Right lobe of liver (tissue), 6 donors: ENCODE measurements at regions not wholly inside any gene's neighbourhood (a gene's known extent, or its start where the extent isn't known, plus 50 kb on each side); places are given as distances from the start of the nearest gene placed in this dataset.
"Not testable (repeated sequence)": the region's sequence is repeated elsewhere in the genome, so short reads cannot be mapped to it uniquely, and the experiment has no call there.

Source experiments
- ATAC-seq, 4 donors: fragments of 200-7000 bp; cut with Tn5 transposase; one replicate each; pipeline ENCODE4 v1.9.1; 2020; ENCODE audit warnings: mild to moderate bottlenecking in 4 of 4, moderate library complexity in 4 of 4
- DNase-seq, 3 donors: peaks; one replicate each; pipeline ENCODE4 v3.0.0-alpha.2; 2020
- H3K27ac ChIP-seq, 3 donors: fragments of 200-600 bp; one replicate each; pipeline ENCODE4 v1.8.0; 2022
- H3K27me3 ChIP-seq, 2 donors: fragments of 200-600 bp; one replicate each; pipeline ENCODE4 v1.8.0; 2022
- H3K36me3 ChIP-seq, 4 donors: fragments of 200-600 bp; sonication (generic) in 1 of 4; one replicate each; pipeline versions ENCODE4 v1.5.1 to v1.8.0; 2017 to 2022; ENCODE audit warnings: control low read depth in 1 of 4
- H3K4me1 ChIP-seq, 4 donors: fragments of 200-600 bp; sonication (generic) in 1 of 4; one replicate each; pipeline versions ENCODE4 v1.5.1 to v1.8.0; 2017 to 2022; ENCODE audit warnings: control low read depth in 1 of 4
- H3K4me3 ChIP-seq, 3 donors: fragments of 200-600 bp; one replicate each; pipeline ENCODE4 v1.8.0; 2022
- H3K9me3 ChIP-seq, 4 donors: fragments of 200-600 bp; sonication (generic) in 1 of 4; one replicate each; pipeline versions ENCODE4 v1.5.1 to v1.8.0; 2017 to 2022; ENCODE audit warnings: control low read depth in 1 of 4
- POLR2A ChIP-seq: fragments of 450-650 bp; IDR thresholded peaks from one replicate; pipeline ENCODE4 v1.6.1; 2017; ENCODE audit warnings: antibody characterized with exemption, mild to moderate bottlenecking
- WGBS: methylation state at CpG from one replicate; pipeline ENCODE4 v1.1.6; 2018; ENCODE audit warnings: low coverage, low lambda C conversion rate; ENCODE audit not compliant: insufficient coverage; ENCODE audit errors: missing lambda C conversion rate; 5-methylcytosine and 5-hydroxymethylcytosine counted together
- intact Hi-C, 2 donors: fragments of 100-400 bp; cut with DNase I; formaldehyde crosslinking; loops; one replicate each; pipeline versions ENCODE4 v1.11.2 to v1.14.1; 2022
- TF ChIP-seq, protein P1 (sequence below), 4 donors: fragments of 200-600 bp in 3 of 4; fragments of 450-650 bp in 1 of 4; IDR thresholded peaks; one replicate each; pipeline versions ENCODE4 v1.5.1 to v1.8.0; 2016 to 2022; ENCODE audit warnings: antibody characterized with exemption in 4 of 4, mild to moderate bottlenecking in 2 of 4
- donor health status: DM: no; HTN: yes; CAD: no.
- donor health status: DM: no; HTN: no; CAD: no.
- donor health status: DM: no; HTN: no; CAD: no.
- donor health status: DM: no; HTN: yes; CAD: no.
- donor health status: DM: no; HTN: yes; CAD: no.

GRCh38 chr6:27667016-27667656, 194.2 kb upstream of the ZNF184 start:
- no peaks in the 10 kb centered on the region for H3K36me3 ChIP-seq
- WGBS, result 6% methylated on average over 14 of the region's 14 CpGs
- no peak overlapping the region for H3K4me3 ChIP-seq
- no peak overlapping the region for H3K27ac ChIP-seq
- DNase-seq (no peak), ATAC-seq (no peak)
- peaks cover 0 to 6% (median 0%) of the 10 kb centered on the region in 4 donors for H3K4me1 ChIP-seq
- H3K27me3 ChIP-seq, result peaks cover 8 to 21% of the 10 kb centered on the region in 2 donors
- intact Hi-C loops, result no loop called here
- no peaks in the 10 kb centered on the region for H3K9me3 ChIP-seq
- TF ChIP-seq, protein P1, sequence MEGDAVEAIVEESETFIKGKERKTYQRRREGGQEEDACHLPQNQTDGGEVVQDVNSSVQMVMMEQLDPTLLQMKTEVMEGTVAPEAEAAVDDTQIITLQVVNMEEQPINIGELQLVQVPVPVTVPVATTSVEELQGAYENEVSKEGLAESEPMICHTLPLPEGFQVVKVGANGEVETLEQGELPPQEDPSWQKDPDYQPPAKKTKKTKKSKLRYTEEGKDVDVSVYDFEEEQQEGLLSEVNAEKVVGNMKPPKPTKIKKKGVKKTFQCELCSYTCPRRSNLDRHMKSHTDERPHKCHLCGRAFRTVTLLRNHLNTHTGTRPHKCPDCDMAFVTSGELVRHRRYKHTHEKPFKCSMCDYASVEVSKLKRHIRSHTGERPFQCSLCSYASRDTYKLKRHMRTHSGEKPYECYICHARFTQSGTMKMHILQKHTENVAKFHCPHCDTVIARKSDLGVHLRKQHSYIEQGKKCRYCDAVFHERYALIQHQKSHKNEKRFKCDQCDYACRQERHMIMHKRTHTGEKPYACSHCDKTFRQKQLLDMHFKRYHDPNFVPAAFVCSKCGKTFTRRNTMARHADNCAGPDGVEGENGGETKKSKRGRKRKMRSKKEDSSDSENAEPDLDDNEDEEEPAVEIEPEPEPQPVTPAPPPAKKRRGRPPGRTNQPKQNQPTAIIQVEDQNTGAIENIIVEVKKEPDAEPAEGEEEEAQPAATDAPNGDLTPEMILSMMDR (IDR thresholded peaks at IDR 0.05), result no peak
- TF ChIP-seq POLR2A, result no peak

DNA sequence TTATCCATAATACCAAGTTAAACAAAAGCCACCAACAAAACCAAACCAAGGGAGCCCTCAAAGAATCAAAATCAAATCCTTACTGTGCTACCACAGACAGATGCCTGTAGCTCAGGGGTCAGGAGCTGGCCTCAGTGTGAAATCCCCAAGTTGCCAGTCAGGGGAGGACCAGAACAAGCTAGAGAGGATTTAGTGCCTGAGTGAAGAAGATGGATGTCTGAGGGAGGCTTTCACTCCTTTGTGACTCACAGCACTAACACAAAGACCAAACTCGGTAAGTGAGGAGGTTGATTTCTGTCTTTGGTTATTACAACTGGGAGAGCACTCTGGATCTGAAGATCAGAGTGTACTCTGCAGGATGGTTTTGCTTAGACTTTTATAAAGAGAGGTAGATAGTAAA, 189.9 kb upstream of the ZNF184 start:
- no peaks in the 10 kb centered on the region for H3K9me3 ChIP-seq
- intact Hi-C loops, result no loop called here
- H3K4me3 ChIP-seq, result no peak overlapping the region
- no peaks in the 10 kb centered on the region for H3K4me1 ChIP-seq
- H3K36me3 ChIP-seq, result no peaks in the 10 kb centered on the region
- peaks cover 4 to 11% of the 10 kb centered on the region in 2 donors for H3K27me3 ChIP-seq
- 20% methylated on average over 1 of the region's 1 CpG for WGBS
- TF ChIP-seq POLR2A, result no peak
- TF ChIP-seq, protein P1 (IDR thresholded peaks at IDR 0.05), result no peak
- no peak for DNase-seq
- H3K27ac ChIP-seq, result no peak overlapping the region
- ATAC-seq, result no peak

GRCh38 chr6:27662212-27662611, 189.3 kb upstream of the ZNF184 start:
- intact Hi-C loops, H3K36me3 ChIP-seq, ATAC-seq, H3K27me3 ChIP-seq, H3K27ac ChIP-seq, DNase-seq, H3K4me1 ChIP-seq, H3K4me3 ChIP-seq, H3K9me3 ChIP-seq: not testable (repeated sequence)
- WGBS, result 75% methylated on average over 5 of the region's 5 CpGs

- ATAC-seq, intact Hi-C loops, H3K4me3 ChIP-seq, H3K36me3 ChIP-seq, DNase-seq, H3K27ac ChIP-seq, H3K9me3 ChIP-seq, H3K4me1 ChIP-seq, H3K27me3 ChIP-seq: not testable (repeated sequence)
- 43% methylated on average over 20 of the region's 60 CpGs for WGBS
Measured at GRCh38 chr6:27653143-27653825, 180.4 kb upstream of the ZNF184 start.

- ATAC-seq, result no peak
- H3K27me3 ChIP-seq, result no peaks in the 10 kb centered on the region
- no peak overlapping the region for H3K27ac ChIP-seq
- intact Hi-C loops, result no loop called here
- DNase-seq, result no peak
- 22% methylated on average over 7 of the region's 7 CpGs for WGBS
- no peaks in the 10 kb centered on the region for H3K4me1 ChIP-seq
- H3K36me3 ChIP-seq, result no peaks in the 10 kb centered on the region
- no peaks in the 10 kb centered on the region for H3K9me3 ChIP-seq
- H3K4me3 ChIP-seq, result no peak overlapping the region
- TF ChIP-seq, protein P1 (IDR thresholded peaks at IDR 0.05), result no peak
- TF ChIP-seq POLR2A, result no peak
Measured at GRCh38 chr6:27651371-27651732, 178.4 kb upstream of the ZNF184 start.
